ENCODE measurements at regions not wholly inside any gene's neighbourhood (a gene's known extent, or its start where the extent isn't known, plus 50 kb on each side); places are given as distances from the start of the nearest gene placed in this dataset.

DNA sequence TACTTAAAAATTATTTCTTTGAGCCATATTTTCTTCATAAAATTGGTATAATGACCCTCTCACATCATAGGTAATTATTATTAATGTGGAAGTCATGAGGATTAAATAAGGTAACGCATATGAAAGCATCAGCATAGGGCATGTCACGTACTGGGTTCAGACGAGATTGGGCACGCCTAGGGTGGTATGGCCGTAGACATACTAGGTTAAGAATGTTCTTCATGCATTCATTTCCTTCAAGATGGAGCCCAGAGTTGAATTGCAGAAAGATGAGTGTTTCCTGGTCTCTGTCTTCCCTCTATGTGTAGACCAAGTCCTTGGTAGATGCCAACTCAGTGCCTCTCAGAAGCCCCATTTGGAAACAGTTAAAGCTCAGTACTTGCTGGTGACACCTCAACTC is 174.1 kb upstream of the CLINT1 start:
- no peaks in the 10 kb centered on the region for H3K9me3 ChIP-seq
- WGBS, 2 donors, result 94 to 96% methylated on average over 5 of the region's 5 CpGs
- H3K4me3 ChIP-seq (replicated peaks in 1 of 3), result no peak overlapping the region
- DNase-seq, result no peak
- no peaks in the 10 kb centered on the region for H3K4me1 ChIP-seq
- H3K36me3 ChIP-seq, result no peaks in the 10 kb centered on the region
- H3K27ac ChIP-seq, result no peak overlapping the region
- intact Hi-C loops (cut with DNase I), result no loop called here
- no peaks in the 10 kb centered on the region for H3K27me3 ChIP-seq
- TF ChIP-seq, protein P1, sequence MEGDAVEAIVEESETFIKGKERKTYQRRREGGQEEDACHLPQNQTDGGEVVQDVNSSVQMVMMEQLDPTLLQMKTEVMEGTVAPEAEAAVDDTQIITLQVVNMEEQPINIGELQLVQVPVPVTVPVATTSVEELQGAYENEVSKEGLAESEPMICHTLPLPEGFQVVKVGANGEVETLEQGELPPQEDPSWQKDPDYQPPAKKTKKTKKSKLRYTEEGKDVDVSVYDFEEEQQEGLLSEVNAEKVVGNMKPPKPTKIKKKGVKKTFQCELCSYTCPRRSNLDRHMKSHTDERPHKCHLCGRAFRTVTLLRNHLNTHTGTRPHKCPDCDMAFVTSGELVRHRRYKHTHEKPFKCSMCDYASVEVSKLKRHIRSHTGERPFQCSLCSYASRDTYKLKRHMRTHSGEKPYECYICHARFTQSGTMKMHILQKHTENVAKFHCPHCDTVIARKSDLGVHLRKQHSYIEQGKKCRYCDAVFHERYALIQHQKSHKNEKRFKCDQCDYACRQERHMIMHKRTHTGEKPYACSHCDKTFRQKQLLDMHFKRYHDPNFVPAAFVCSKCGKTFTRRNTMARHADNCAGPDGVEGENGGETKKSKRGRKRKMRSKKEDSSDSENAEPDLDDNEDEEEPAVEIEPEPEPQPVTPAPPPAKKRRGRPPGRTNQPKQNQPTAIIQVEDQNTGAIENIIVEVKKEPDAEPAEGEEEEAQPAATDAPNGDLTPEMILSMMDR (IDR thresholded peaks at IDR 0.05), result no peak
- TF ChIP-seq POLR2A (IDR thresholded peaks at IDR 0.05), result no peak

DNA sequence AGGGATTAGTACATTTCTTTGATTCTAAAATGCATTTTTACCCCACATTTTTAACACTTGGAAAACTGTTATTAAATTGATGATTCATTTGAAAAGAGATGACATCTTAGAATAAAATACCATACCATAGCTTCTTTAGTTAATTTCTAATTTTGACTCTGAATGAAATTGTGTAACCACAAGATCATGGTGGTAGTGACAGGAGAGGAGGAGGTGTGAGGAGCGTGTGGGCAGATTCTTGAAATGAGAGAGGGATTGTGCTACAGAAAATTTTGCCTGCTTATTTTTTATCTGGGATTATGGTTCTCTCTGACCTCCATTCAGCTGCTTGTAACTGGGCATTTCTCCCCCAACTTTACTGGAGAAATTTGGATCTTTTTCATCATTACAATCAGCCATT is 173.3 kb upstream of the CLINT1 start:
- no peak for DNase-seq
- intact Hi-C loops (cut with DNase I), result no loop called here
- Histone ChIP-seq H3K36me3 (no peaks in the 10 kb centered on the region), H3K27ac (no peak overlapping the region), H3K9me3 (no peaks in the 10 kb centered on the region), H3K27me3 (no peaks in the 10 kb centered on the region), H3K4me3 (replicated peaks in 1 of 3) (no peak overlapping the region), H3K4me1 (no peaks in the 10 kb centered on the region)
- WGBS, 2 donors, result 91 to 95% methylated on average over 1 of the region's 1 CpG
- TF ChIP-seq, protein P1 (IDR thresholded peaks at IDR 0.05), result no peak
- TF ChIP-seq POLR2A (IDR thresholded peaks at IDR 0.05), result no peak

DNA sequence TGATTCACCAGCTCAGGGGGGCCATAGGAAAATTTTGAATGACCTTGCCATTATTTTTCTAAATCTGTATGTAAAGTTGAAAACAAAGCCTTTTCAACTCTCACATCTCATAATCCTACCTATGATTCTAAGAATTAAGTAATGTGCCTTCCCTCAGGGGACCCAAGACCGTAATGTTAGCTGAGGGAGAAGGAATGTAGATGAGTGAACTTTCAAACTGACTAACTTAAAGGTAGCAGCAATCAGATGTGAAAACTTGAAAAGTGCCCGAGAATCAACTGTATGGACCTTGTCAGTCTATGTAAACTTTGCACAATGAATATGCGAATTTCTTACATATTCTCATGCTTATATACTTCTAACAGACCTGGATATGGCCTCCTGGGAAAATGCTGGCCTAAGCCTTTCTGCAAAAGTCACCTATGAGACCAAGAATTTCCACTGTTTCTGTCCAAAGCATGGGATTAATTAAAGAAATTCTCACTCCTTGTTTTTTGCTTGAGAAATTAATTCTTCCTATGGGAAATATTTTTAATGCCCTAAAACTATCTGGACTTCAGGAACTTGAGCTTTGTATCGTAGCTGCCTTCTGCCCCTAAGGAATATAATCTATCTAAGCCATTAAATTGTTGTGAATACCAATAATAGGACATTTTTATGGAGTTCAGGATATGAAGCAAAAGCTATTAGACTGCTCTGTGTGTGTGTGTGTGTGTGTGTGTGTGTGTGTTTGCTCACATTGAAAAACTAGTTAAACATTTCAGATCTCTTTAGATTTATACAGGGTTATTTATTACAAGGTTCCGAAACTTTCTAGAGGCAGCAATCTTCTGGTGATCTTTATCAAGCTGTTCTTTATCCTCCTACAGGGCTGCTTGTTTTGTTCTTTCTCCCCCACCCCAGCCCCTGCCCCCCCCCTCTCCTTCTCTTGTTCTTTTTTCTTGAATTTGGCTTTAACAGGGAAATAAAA is 169.1 kb upstream of the CLINT1 start:
- intact Hi-C loops (cut with DNase I), result no loop called here
- 66 to 72% methylated on average over 5 of the region's 5 CpGs for WGBS, 2 donors
- no peak overlapping the region for H3K27ac ChIP-seq
- no peaks in the 10 kb centered on the region for H3K36me3 ChIP-seq
- H3K4me3 ChIP-seq (replicated peaks in 1 of 3), result no peak overlapping the region
- H3K9me3 ChIP-seq, result no peaks in the 10 kb centered on the region
- TF ChIP-seq, protein P1 (IDR thresholded peaks at IDR 0.05), result no peak
- TF ChIP-seq POLR2A (IDR thresholded peaks at IDR 0.05), result no peak
- H3K4me1 ChIP-seq, result no peaks in the 10 kb centered on the region
- H3K27me3 ChIP-seq, result no peaks in the 10 kb centered on the region
- no peak for DNase-seq

DNA sequence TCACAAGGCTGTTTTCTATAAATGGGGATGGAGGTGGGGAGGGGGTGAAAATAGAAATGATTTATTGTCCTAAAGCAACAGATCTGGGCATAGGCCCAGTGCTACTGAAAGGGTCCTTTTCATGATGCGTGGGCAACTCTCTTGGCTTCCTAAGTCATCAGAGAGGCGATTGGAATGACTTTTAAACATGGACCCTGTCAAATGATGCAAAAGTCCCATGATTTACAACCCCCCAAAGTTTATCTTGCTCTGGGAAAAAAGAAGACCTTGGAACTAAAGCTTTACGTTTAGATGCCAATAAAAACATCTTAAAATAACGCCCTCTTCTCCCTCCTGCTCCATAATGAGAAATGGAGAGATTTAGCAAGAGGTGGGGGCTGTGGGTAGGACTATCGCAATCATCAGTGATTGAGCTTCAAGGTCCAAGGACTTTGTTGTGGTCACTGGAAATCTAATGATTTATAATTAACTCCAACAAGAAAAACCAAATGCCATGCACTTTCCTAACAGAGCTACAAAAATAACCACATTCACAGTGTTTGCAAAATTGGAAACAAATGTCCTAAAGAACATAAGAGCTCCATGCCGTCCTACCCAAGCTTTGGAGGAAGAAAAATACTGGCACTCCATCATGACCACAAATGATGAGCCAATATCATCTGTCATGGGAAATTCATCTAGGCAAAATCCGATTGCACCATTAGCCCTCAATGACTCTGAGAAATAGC is 167.5 kb upstream of the CLINT1 start:
- H3K27me3 ChIP-seq, result no peaks in the 10 kb centered on the region
- intact Hi-C loops (cut with DNase I), result no loop called here
- H3K9me3 ChIP-seq, result no peaks in the 10 kb centered on the region
- 62 to 66% methylated on average over 7 of the region's 7 CpGs for WGBS, 2 donors
- H3K4me1 ChIP-seq, result no peaks in the 10 kb centered on the region
- H3K4me3 ChIP-seq (replicated peaks in 1 of 3), result no peak overlapping the region
- no peak overlapping the region for H3K27ac ChIP-seq
- TF ChIP-seq, protein P1 (IDR thresholded peaks at IDR 0.05), result no peak
- TF ChIP-seq POLR2A (IDR thresholded peaks at IDR 0.05), result no peak
- no peaks in the 10 kb centered on the region for H3K36me3 ChIP-seq
- no peak for DNase-seq

DNA sequence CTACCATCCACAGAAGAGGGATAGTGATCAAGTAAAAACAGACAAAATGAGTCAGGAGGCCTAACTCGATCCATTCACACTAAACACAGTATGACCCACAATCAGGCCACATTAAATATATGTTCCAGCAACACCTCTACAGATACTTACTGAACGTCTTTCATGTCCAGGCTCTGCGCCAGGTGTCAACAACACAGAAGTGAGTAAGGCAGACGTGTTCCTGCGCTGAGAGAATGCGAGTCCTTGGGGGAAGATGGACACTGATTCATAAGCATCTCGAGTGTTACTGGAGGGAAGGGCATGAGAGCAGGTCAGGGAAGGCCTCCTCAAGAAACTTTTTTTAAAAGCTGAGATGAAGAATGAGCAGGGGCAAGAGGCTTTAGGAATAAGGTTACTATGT is 164.3 kb upstream of the CLINT1 start:
- H3K9me3 ChIP-seq, result no peaks in the 10 kb centered on the region
- H3K4me1 ChIP-seq, result no peaks in the 10 kb centered on the region
- H3K36me3 ChIP-seq, result no peaks in the 10 kb centered on the region
- intact Hi-C loops (cut with DNase I), result no loop called here
- H3K4me3 ChIP-seq (replicated peaks in 1 of 3), result no peak overlapping the region
- no peak overlapping the region for H3K27ac ChIP-seq
- 79 to 85% methylated on average over 7 of the region's 7 CpGs for WGBS, 2 donors
- H3K27me3 ChIP-seq, result no peaks in the 10 kb centered on the region
- TF ChIP-seq, protein P1 (IDR thresholded peaks at IDR 0.05), result no peak
- TF ChIP-seq POLR2A (IDR thresholded peaks at IDR 0.05), result no peak
- DNase-seq, result no peak

Data from thyroid gland (tissue), 4 donors.